Cardiac septum (tissue), 1 donor: ENCODE measurements at regions not wholly inside any gene's neighbourhood (a gene's known extent, or its start where the extent isn't known, plus 50 kb on each side); places are given as distances from the start of the nearest gene placed in this dataset.

Experiments used
- DNase-seq: peaks from one replicate; pipeline ENCODE4 v3.0.0-alpha.2; 2020; ENCODE audit warnings: low spot score
- intact Hi-C: fragments of 100-400 bp; cut with DNase I; formaldehyde crosslinking; loops from one replicate; pipeline ENCODE4 v1.14.0; 2022
- donor health status: DM: no; HTN: no; CAD: no.

DNA sequence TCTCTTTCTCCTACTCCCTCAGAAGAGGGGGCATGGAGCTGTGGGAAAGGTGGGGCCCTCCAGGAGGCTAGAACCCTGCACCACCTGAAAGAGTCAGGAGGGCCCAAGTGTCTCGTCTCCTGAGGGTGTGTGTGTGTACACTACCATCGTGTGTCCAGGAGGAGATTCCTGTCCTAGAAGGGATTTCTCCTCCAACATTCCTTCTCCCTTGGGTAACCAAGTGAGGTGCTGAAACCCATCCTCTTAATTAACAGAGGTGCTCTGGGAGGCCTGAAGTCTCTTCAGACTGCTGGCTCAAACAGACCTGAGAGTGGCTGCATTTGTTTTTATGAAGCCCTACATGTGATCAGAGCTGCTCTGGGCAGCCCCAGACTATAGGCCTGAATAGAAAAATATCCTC, 61.1 kb upstream of the FAM169A start:
- intact Hi-C loops: no loop called here
- DNase-seq: no peak

DNA sequence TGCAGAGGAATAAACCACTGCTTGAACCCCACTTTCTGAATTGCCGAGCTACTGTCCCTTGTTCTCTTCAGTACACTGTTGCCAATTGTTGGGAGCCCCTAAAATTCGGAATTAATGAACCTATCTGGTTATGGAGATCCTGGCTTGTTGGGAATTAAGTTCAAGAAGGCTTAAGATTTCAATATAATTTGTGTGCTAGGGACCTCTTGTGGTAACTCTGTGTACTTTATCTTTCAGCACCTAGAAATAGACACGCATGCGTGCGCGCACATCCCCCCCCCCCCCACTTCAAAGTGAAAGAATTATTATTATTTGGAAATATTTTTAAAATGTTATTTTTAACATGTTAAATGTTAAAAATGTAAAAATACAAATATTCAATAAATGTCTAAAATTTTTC, 53.3 kb upstream of the FAM169A start:
- no peak for DNase-seq
- intact Hi-C loops: loop anchor here (1.0 to 5.0 kb wide), 2 partner anchors 153 to 247 kb away; no protein-coding TSS in a partner anchor

DNA sequence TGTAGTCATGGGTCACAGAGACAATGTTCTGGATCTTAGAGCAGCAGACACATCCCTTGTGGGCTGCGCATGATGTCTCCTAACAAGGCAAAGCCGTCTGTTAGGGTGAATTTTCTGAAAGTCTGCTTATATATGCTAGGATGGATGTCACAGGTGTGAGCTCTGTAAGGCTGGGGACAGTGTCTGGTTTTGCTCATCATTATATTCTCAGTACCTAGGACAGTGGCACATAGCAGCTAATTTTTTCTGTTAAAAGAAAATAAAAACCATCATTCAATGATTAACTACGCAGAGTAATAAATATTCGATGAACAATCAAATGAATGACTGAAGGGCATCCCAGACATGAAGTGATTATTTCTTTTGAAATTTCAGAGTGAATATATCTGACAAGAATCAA, 52.9 kb upstream of the FAM169A start:
- no peak for DNase-seq
- intact Hi-C loops: loop anchor here (1.0 to 5.0 kb wide), 2 partner anchors 153 to 247 kb away; no protein-coding TSS in a partner anchor

DNA sequence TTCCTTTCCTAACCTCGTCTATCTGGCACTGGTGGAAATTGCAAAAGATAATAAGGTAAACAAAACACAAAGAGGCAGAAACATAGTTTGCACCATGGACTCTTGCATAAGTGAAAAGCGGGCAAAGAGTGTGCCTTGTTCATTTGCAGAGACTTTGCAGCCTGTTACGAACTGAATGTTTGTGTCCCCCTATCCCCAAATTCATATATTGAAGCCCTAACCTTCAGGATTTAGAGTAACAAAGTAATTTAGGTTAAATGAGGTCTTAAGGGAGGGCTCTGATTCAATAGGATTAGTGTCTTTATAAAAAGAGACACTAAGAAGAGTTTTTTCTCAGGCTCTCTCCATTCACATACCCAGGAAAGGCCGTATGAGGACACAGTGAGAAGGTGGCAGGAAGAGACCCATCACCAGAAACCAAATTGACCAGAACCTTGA, 52.1 kb upstream of the FAM169A start:
- intact Hi-C loops: loop anchor here (5.0 kb wide), 1 partner anchor 246 kb away; no protein-coding TSS in a partner anchor
- DNase-seq: no peak

DNA sequence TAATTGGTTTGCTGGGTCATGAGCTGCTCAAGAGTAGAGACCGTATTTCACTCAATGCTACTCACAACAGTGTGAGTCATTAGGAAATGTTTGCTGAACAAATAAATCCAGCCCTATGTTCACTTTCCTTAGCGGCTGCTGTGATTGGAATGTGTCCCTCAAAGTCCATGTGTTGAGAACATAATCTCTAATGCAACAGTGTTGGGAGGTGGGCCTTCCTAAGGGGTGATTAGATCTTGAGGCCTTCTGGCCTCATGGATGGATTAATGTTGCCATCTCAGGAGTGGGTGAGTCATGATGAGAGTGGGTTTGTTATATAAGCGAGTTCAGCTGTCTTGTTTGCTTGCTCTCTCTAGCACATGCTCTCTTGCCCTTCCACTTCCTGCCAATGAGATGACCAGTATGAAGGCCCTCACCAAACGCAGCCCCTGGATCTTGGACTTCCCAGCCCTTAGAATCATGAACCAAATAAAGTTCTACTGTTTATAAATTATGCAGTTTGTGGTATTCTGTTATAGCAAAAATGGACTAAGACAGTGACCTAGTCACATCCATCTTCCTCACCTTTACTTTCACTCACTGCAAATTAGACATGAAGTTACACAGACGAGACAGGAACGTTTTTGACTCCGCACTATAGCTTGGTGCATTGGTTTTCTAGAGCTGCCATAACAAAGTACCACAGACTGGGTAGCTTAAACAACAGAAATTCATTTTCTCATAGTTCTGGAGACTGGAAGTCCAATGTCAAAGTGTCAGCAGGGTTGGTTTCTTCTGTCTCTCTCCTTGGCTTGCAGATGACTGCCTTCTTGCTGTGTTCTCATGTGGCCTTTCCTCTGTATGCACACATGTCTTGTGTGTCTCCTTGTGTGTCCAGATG, 50.9 kb upstream of the FAM169A start:
- no peak for DNase-seq
- intact Hi-C loops: loop anchor here (5.0 kb wide), 1 partner anchor 245 kb away; no protein-coding TSS in a partner anchor
